Smooth muscle cell (in vitro differentiated cells): ENCODE measurements at regions not wholly inside any gene's neighbourhood (a gene's known extent, or its start where the extent isn't known, plus 50 kb on each side); places are given as distances from the start of the nearest gene placed in this dataset.

Experiments
- DNase-seq: peaks from one replicate; lab custom pipeline; 2025; ENCODE audit not compliant: unreplicated experiment; lab: John Stamatoyannopoulos, UW
- H2AFZ ChIP-seq: fragments of 200-600 bp; sonication (generic); 2 replicates; pipeline ENCODE4 v1.6.0; 2016; ENCODE audit warnings: antibody characterized with exemption, low read depth, mild to moderate bottlenecking
- H3F3A ChIP-seq: fragments of 200-600 bp; sonication (generic); 2 replicates; pipeline ENCODE4 v1.6.0; 2017; ENCODE audit warnings: antibody characterized with exemption, low read depth
- H3K27ac ChIP-seq: fragments of 200-600 bp; sonication (generic); 2 replicates; pipeline ENCODE4 v1.5.1; 2016; ENCODE audit warnings: low read depth, mild to moderate bottlenecking
- H3K27me3 ChIP-seq: fragments of 200-600 bp; sonication (generic); 2 replicates; pipeline ENCODE4 v1.6.1; 2016; ENCODE audit warnings: low read depth, mild to moderate bottlenecking
- H3K36me3 ChIP-seq: fragments of 200-600 bp; sonication (generic); 2 replicates; pipeline ENCODE4 v1.5.1; 2016; ENCODE audit warnings: low read depth
- H3K4me1 ChIP-seq: fragments of 200-600 bp; sonication (generic); 2 replicates; pipeline ENCODE4 v1.5.1; 2016; ENCODE audit warnings: low read depth
- H3K4me2 ChIP-seq: fragments of 200-600 bp; sonication (generic); 2 replicates; pipeline ENCODE4 v1.6.0; 2016; ENCODE audit warnings: mild to moderate bottlenecking
- H3K4me3 ChIP-seq: fragments of 200-600 bp; sonication (generic); 2 replicates; pipeline ENCODE4 v1.5.1; 2016; ENCODE audit warnings: mild to moderate bottlenecking
- H3K79me2 ChIP-seq: fragments of 200-600 bp; sonication (generic); 2 replicates; pipeline ENCODE4 v1.6.0; 2016; ENCODE audit warnings: low read depth, mild to moderate bottlenecking
- H3K9ac ChIP-seq: fragments of 200-600 bp; sonication (generic); 2 replicates; pipeline ENCODE4 v1.6.0; 2016; ENCODE audit warnings: low read depth
- H3K9me3 ChIP-seq: fragments of 200-600 bp; sonication (generic); replicated peaks from 2 replicates; pipeline ENCODE4 v1.5.1; 2016; ENCODE audit warnings: low read depth
- H4K20me1 ChIP-seq: fragments of 200-600 bp; sonication (generic); 2 replicates; pipeline ENCODE4 v1.6.0; 2016; ENCODE audit warnings: low read depth
- CTCF ChIP-seq: fragments of 200-600 bp; sonication (generic); IDR thresholded peaks from 2 replicates; pipeline ENCODE4 v1.5.1; 2017; ENCODE audit warnings: borderline replicate concordance, mild to moderate bottlenecking, antibody characterized with exemption; ENCODE audit not compliant: insufficient read depth, poor library complexity, severe bottlenecking
- WGBS: methylation state at CpG from one replicate; pipeline ENCODE4 v1.1.7; 2016; ENCODE audit warnings: low lambda C conversion rate; 5-methylcytosine and 5-hydroxymethylcytosine counted together

DNA sequence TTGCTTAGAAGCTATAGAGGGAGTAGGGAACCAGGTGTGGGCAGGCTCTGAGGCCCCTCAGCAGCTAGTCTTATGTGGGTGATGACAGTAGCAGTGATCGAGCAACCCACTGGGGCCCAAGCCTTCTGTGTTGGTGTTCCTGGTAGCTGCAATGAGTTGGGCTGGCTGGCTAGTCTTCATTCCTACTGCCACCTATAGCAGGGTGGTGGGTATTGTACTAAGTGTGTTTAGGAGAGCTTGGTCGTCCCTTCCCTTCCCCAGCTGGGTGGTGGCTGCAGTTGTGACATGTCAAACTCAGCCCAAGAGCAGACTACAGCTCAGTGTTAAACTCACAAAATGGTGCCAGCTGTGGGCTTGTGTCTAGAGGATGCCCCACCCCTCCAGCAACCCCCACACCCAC is 486.1 kb upstream of the UBE2E3 start:
- Histone ChIP-seq H3K79me2 (no peaks in the 10 kb centered on the region), H3K9me3 (no peaks in the 10 kb centered on the region), H3K36me3 (peaks cover 3% of the 10 kb centered on the region), H2AFZ (no peak overlapping the region), H3K4me1 (no peaks in the 10 kb centered on the region), H3K27ac (no peak overlapping the region), H3K4me3 (no peak overlapping the region), H3K27me3 (no peaks in the 10 kb centered on the region), H3K9ac (no peak overlapping the region), H3F3A (no peaks in the 10 kb centered on the region), H4K20me1 (no peaks in the 10 kb centered on the region), H3K4me2 (no peak overlapping the region)
- DNase-seq: no peak
- WGBS: 81% methylated on average over 2 of the region's 2 CpGs
- no peak for TF ChIP-seq CTCF

- no peak overlapping the region for H3K9ac ChIP-seq
- no peaks in the 10 kb centered on the region for H3F3A ChIP-seq
- no peak for TF ChIP-seq CTCF
- no peaks in the 10 kb centered on the region for H3K4me1 ChIP-seq
- H2AFZ ChIP-seq: no peak overlapping the region
- H4K20me1 ChIP-seq: no peaks in the 10 kb centered on the region
- DNase-seq: no peak
- H3K9me3 ChIP-seq: no peaks in the 10 kb centered on the region
- 95% methylated on average over 4 of the region's 4 CpGs for whole genome bisulfite sequencing
- H3K4me2 ChIP-seq: no peak overlapping the region
- no peaks in the 10 kb centered on the region for H3K36me3 ChIP-seq
- H3K27me3 ChIP-seq: no peaks in the 10 kb centered on the region
- H3K79me2 ChIP-seq: no peaks in the 10 kb centered on the region
- H3K27ac ChIP-seq: no peak overlapping the region
- no peak overlapping the region for H3K4me3 ChIP-seq
These were observed 475.6 kb upstream of the CWC22 start for GRCh38 chr2:180482696-180483095.

GRCh38 chr2:180481998-180482397 is 474.9 kb upstream of the CWC22 start:
- no peaks in the 10 kb centered on the region for H3K36me3 ChIP-seq
- no peaks in the 10 kb centered on the region for H4K20me1 ChIP-seq
- H3K9me3 ChIP-seq: no peaks in the 10 kb centered on the region
- H3K4me1 ChIP-seq: no peaks in the 10 kb centered on the region
- H3F3A ChIP-seq: no peaks in the 10 kb centered on the region
- no peak overlapping the region for H3K9ac ChIP-seq
- DNase-seq: no peak
- TF ChIP-seq CTCF: no peak
- H3K4me3 ChIP-seq: no peak overlapping the region
- H2AFZ ChIP-seq: no peak overlapping the region
- 59% methylated on average over 2 of the region's 2 CpGs for WGBS
- H3K79me2 ChIP-seq: no peaks in the 10 kb centered on the region
- H3K4me2 ChIP-seq: no peak overlapping the region
- no peaks in the 10 kb centered on the region for H3K27me3 ChIP-seq
- no peak overlapping the region for H3K27ac ChIP-seq

DNA sequence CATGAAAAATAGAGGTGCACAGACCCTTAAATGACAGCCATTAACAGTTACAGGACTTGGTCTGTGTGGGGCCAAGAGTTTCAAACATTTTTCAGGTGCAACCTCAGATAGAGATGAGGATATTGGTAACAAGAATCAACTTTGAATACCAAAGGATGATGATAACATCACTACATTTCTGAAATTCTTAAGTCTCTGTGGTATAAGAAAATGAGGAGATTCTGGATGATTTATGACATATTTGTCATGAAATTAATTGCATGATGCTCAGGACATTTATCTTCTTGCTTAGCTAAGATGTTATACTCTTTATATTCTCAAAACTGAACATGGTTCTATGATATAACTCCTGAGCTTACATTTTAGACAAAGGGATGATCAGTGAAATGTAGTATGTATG is 471.8 kb upstream of the CWC22 start:
- Histone ChIP-seq H3K36me3 (no peaks in the 10 kb centered on the region), H3K9me3 (no peaks in the 10 kb centered on the region), H3K4me3 (no peak overlapping the region), H3K27ac (no peak overlapping the region), H3K4me2 (no peak overlapping the region), H4K20me1 (no peaks in the 10 kb centered on the region), H3F3A (no peaks in the 10 kb centered on the region), H3K9ac (no peak overlapping the region), H3K79me2 (no peaks in the 10 kb centered on the region), H2AFZ (no peak overlapping the region), H3K27me3 (no peaks in the 10 kb centered on the region), H3K4me1 (no peaks in the 10 kb centered on the region)
- DNase-seq: no peak
- no peak for TF ChIP-seq CTCF
